ENCODE measurements at regions not wholly inside any gene's neighbourhood (a gene's known extent, or its start where the extent isn't known, plus 50 kb on each side); places are given as distances from the start of the nearest gene placed in this dataset.

GRCh38 chr2:18781541-18782280, 192.3 kb upstream of the NT5C1B start:
- H3K27ac ChIP-seq, result no peak overlapping the region
- in situ Hi-C loops (cut with MboI; ENCODE audit: low sequenced_read_pairs in 4 of 4), result no loop called here
- no peaks in the 10 kb centered on the region for H3K27me3 ChIP-seq
- H3K36me3 ChIP-seq, result no peaks in the 10 kb centered on the region
- no peak for TF ChIP-seq POLR2A (IDR thresholded peaks at IDR 0.05)
- TF ChIP-seq, protein P1, sequence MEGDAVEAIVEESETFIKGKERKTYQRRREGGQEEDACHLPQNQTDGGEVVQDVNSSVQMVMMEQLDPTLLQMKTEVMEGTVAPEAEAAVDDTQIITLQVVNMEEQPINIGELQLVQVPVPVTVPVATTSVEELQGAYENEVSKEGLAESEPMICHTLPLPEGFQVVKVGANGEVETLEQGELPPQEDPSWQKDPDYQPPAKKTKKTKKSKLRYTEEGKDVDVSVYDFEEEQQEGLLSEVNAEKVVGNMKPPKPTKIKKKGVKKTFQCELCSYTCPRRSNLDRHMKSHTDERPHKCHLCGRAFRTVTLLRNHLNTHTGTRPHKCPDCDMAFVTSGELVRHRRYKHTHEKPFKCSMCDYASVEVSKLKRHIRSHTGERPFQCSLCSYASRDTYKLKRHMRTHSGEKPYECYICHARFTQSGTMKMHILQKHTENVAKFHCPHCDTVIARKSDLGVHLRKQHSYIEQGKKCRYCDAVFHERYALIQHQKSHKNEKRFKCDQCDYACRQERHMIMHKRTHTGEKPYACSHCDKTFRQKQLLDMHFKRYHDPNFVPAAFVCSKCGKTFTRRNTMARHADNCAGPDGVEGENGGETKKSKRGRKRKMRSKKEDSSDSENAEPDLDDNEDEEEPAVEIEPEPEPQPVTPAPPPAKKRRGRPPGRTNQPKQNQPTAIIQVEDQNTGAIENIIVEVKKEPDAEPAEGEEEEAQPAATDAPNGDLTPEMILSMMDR (IDR thresholded peaks at IDR 0.05 in 4 of 5, conservative IDR thresholded peaks at IDR 0.05 in 1 of 5), result no peak
- intact Hi-C loops (cut with DNase I; ENCODE audit: low total_unique reads), result no loop called here
- DNase-seq (no peak), ATAC-seq (no peak)
- H3K4me3 ChIP-seq, result no peak overlapping the region
- no peaks in the 10 kb centered on the region for H3K9me3 ChIP-seq
- no peaks in the 10 kb centered on the region for H3K4me1 ChIP-seq

DNA sequence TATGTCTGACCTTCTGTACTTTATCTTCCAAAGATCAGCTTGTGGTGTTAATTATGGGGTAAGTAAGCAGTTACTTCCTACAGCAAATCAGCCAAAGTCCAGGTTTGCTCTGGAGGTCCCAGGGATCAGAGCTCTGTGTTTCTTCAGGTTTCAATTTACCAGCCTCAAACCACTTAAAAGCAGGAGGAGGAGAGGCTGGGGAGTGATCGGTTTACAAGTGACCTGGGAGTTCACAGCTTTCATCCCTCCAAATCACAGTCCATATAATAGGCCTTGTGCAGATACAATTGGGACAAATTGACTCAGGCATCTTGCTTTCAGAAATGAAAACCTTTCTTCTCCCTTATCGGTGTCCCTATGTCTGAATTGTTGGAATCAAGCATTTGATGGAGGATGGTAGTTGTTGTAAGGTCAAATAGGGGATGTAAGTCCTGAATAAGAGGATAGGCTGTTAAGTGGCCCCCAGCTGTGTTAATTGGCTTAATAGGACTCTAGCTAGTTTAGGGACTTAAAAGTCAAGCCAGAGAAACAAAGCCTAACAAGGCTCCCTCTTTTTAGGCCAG, 188.0 kb upstream of the NT5C1B start:
- no peak overlapping the region for H3K4me3 ChIP-seq
- in situ Hi-C loops (cut with MboI; ENCODE audit: low sequenced_read_pairs in 4 of 4), result no loop called here
- H3K9me3 ChIP-seq, result no peaks in the 10 kb centered on the region
- no peak overlapping the region for H3K27ac ChIP-seq
- DNase-seq, result no peak
- intact Hi-C loops (cut with DNase I; ENCODE audit: low total_unique reads), result no loop called here
- no peaks in the 10 kb centered on the region for H3K27me3 ChIP-seq
- no peaks in the 10 kb centered on the region for H3K36me3 ChIP-seq
- no peak for ATAC-seq
- TF ChIP-seq POLR2A (IDR thresholded peaks at IDR 0.05), result no peak
- TF ChIP-seq, protein P1 (IDR thresholded peaks at IDR 0.05 in 4 of 5, conservative IDR thresholded peaks at IDR 0.05 in 1 of 5), result no peak
- H3K4me1 ChIP-seq, result no peaks in the 10 kb centered on the region

- H3K27me3 ChIP-seq, result no peaks in the 10 kb centered on the region
- no peaks in the 10 kb centered on the region for H3K4me1 ChIP-seq
- H3K27ac ChIP-seq, result no peak overlapping the region
- in situ Hi-C loops (cut with MboI; ENCODE audit: low sequenced_read_pairs in 4 of 4) (loop anchor here in 3 of 4 donors (25.0 kb wide), 2 partner anchors 591 to 1091 kb away; partner anchors contain the start of gene OSR1 (in 1 of the 3)), intact Hi-C loops (cut with DNase I; ENCODE audit: low total_unique reads) (no loop called here)
- H3K36me3 ChIP-seq, result no peaks in the 10 kb centered on the region
- H3K9me3 ChIP-seq, result no peaks in the 10 kb centered on the region
- no peak for ATAC-seq
- no peak overlapping the region for H3K4me3 ChIP-seq
- no peak for DNase-seq
- TF ChIP-seq POLR2A (IDR thresholded peaks at IDR 0.05), result no peak
- TF ChIP-seq, protein P1 (IDR thresholded peaks at IDR 0.05 in 4 of 5, conservative IDR thresholded peaks at IDR 0.05 in 1 of 5), result no peak
Observed at GRCh38 chr2:18771212-18771611, 181.8 kb upstream of the NT5C1B start.

GRCh38 chr2:18763338-18763737, 174.0 kb upstream of the NT5C1B start:
- Histone ChIP-seq H3K36me3 (no peaks in the 10 kb centered on the region), H3K27me3 (no peaks in the 10 kb centered on the region), H3K9me3 (no peaks in the 10 kb centered on the region), H3K4me3 (no peak overlapping the region), H3K27ac (no peak overlapping the region), H3K4me1 (no peaks in the 10 kb centered on the region)
- ATAC-seq (no peak), DNase-seq (no peak)
- intact Hi-C loops (cut with DNase I; ENCODE audit: low total_unique reads), result no loop called here
- TF ChIP-seq, protein P1 (IDR thresholded peaks at IDR 0.05 in 4 of 5, conservative IDR thresholded peaks at IDR 0.05 in 1 of 5), result no peak
- TF ChIP-seq POLR2A (IDR thresholded peaks at IDR 0.05), result no peak
- in situ Hi-C loops (cut with MboI; ENCODE audit: low sequenced_read_pairs in 4 of 4), result loop anchor here in 3 of 4 donors (25.0 kb wide), 2 partner anchors 599 to 1099 kb away; partner anchors contain the start of gene OSR1 (in 1 of the 3)
